22Rv1 (cell line): ENCODE measurements at regions not wholly inside any gene's neighbourhood (a gene's known extent, or its start where the extent isn't known, plus 50 kb on each side); places are given as distances from the start of the nearest gene placed in this dataset.

Experiments
- H3K27ac ChIP-seq: fragments of 450-650 bp; 2 replicates; pipeline ENCODE4 v1.5.1; 2017
- ZFX ChIP-seq: fragments of 450-650 bp; IDR thresholded peaks from 2 replicates; pipeline ENCODE4 v1.6.1; 2017; ENCODE audit warnings: antibody characterized with exemption, borderline replicate concordance
- TF ChIP-seq, protein P1 (sequence below): fragments of 450-650 bp; IDR thresholded peaks from 2 replicates; pipeline ENCODE4 v1.5.1; 2017; ENCODE audit warnings: mild to moderate bottlenecking

DNA sequence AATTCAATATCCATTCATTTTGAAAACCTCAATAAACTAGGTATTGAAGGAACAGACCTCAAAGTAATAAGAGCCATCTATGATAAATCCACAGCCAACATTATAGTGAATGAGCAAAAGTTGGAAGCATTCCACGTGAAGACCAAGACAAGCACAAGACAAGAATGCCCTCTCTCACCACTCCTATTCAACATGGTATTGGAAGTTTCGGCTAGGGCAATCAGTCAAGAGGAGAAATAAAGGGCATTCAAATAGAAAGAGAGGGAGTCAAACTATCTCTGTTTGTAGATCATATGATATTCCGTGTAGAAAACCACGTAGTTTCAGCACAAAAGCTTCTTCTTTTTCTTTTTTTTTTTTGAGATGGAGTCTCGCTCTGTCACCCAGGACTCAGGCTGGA lies 550.3 kb downstream of the FSCB start:
- no peak for TF ChIP-seq ZFX
- TF ChIP-seq, protein P1, sequence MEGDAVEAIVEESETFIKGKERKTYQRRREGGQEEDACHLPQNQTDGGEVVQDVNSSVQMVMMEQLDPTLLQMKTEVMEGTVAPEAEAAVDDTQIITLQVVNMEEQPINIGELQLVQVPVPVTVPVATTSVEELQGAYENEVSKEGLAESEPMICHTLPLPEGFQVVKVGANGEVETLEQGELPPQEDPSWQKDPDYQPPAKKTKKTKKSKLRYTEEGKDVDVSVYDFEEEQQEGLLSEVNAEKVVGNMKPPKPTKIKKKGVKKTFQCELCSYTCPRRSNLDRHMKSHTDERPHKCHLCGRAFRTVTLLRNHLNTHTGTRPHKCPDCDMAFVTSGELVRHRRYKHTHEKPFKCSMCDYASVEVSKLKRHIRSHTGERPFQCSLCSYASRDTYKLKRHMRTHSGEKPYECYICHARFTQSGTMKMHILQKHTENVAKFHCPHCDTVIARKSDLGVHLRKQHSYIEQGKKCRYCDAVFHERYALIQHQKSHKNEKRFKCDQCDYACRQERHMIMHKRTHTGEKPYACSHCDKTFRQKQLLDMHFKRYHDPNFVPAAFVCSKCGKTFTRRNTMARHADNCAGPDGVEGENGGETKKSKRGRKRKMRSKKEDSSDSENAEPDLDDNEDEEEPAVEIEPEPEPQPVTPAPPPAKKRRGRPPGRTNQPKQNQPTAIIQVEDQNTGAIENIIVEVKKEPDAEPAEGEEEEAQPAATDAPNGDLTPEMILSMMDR = no peak
- no peak overlapping the region for H3K27ac ChIP-seq

DNA sequence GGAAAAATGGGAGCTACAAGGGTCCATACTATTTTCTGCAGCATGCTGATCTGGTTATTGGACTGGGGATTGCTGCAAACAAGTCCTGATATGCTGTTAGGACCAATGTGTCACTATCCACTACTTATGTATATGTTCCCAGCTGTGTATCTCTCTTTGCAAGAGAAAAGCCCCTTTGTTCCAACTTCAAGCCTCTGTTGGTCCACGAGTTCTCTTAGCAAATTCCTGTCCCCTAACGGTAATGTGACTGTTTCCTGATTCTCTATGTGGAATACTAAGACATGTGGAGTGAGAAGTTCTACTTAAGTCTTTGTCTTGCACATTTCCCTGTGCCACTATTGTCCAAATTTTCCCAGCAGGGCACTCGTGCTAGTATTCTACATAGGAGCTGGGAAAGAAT lies 557.7 kb downstream of the FSCB start:
- TF ChIP-seq, protein P1 = no peak
- no peak for TF ChIP-seq ZFX
- H3K27ac ChIP-seq = no peak overlapping the region

DNA sequence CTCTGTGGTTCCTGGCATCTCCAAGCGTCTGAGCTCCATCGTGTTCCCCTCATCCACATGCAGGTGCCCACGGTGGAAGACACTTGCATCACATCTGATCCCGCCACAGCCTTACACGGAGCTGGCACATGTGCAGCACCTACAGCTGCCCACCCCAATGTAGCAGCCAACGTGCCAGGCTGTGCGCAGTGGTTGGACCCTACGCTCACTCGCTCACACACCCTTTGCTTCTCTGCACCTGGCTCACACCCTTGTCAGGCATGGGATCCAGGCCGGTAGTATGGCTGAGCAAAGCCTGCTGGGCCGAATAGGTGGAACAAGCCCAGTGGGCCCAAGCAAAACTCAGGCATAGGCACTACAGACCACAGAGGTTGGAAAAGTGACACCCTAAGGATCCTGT lies 567.2 kb downstream of the FSCB start:
- TF ChIP-seq ZFX = no peak
- TF ChIP-seq, protein P1 = no peak
- H3K27ac ChIP-seq = no peak overlapping the region

DNA sequence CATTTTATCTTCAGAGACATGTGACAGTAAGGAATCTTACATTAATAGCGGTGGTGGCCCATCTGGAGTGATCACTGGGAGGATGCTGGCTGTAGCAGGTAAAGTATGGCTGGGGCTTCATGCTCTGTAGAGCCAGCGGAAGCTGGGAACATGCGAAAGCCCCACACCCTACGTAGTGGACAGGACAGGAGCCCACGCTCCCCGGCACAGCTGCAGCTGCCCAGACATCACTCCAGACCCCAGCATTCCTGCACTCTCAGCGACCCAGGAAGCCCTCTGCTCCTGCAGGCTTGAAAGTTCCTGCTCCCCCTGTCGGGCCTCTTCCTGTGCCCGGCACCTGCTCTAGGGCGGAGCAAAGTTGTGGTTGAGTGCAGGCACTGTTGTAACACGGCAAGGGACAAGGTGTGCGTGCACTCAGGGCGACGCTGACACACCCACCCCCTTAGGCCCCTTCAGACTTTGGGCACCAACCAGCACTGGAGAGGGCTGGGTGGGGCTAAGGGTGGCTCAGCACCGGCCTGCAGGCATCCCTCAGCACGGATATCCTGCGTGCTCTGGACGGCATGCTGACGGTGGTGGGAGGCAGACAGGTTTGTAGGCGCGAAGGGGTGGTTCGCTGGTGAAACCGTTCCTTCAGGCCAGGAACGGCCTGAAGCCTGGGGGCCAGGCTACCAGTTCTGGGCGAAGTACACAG lies 568.3 kb downstream of the FSCB start:
- TF ChIP-seq, protein P1 = no peak
- no peak for TF ChIP-seq ZFX
- H3K27ac ChIP-seq = no peak overlapping the region

DNA sequence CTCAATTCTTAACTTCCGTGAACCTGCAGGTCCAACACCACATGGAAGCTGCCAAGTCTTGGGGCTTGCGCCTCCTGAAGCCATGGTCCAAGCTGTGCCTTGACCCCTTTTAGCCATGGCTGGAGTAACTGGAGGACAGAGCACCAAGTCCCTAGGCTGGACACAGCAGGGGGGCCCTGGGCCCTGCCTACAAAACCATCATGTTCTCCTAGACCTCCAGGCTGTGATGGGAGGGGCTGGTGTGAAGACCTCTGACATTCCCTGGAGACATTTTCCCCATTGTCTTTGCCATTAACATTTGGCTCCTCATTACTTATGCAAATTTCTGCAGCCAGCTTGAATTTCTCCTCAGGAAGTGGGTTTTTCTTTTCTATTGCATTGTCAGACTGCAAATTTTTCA lies 570.1 kb downstream of the FSCB start:
- no peak for TF ChIP-seq ZFX
- TF ChIP-seq, protein P1 = no peak

DNA sequence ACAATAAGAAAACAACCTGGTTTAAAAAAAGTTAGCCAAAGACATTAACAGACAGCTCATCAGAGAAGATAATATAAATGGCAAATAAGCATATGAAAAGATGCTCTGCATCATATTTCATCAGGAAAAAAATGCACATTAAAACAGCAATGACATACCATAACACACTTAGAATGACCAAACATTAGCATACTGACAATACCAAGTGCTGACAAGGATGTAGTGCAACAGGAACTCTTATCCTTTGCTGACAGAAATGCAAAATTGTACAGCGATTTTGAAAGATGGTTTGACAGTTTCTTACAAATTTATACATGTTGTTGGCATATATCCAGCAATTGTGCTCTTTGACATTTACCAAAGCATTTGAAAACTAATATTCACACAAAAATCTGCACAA lies 573.0 kb downstream of the FSCB start:
- no peak overlapping the region for H3K27ac ChIP-seq
- no peak for TF ChIP-seq ZFX
- TF ChIP-seq, protein P1 = no peak

More for the DNA sequence above, 570.1 kb downstream of the FSCB start:
- no peak overlapping the region for H3K27ac ChIP-seq

DNA sequence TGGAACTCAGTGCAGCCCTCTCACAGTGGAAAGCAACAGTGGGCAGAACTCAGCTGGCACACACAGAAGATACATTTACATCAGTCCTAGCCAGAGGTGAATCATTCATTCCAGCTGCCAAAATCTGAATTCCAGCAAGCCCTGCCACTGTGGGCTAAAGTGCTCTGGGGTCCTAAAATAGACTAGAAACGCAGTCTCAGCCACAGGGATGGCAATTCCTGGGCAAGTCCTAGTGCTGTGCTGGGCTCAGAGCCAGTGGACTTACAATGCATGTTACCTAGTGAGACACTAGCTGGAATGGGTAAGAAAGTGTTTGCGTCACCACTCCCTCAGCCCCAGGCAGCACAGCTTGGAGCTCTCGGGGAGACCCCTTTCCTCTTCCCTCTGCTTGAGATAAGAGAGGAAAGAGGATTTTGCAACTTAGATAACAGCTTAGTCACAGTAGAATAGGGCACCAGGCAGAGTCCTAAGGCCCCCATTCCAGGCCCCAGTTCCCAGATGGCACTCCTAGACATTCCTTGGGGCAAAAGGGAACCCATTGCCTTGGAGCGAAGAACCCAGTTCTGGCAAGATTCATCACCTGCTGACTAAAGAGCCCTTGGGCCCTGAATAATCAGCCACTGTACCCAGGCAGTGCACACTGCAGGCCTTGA lies 592.9 kb downstream of the FSCB start:
- no peak overlapping the region for H3K27ac ChIP-seq
- TF ChIP-seq, protein P1 = no peak
- TF ChIP-seq ZFX = no peak
